Activated CD4-positive, alpha-beta T cell treated with anti-CD3 and anti-CD28 coated beads for 48 hours (primary cell): ENCODE measurements at regions not wholly inside any gene's neighbourhood (a gene's known extent, or its start where the extent isn't known, plus 50 kb on each side); places are given as distances from the start of the nearest gene placed in this dataset.
A peak's percentile ranks its signal among the peaks of the same experiment; 100 is the strongest.

Source experiments
- DNase-seq: peaks from one replicate; pipeline ENCODE4 v3.0.0-alpha.2; 2020

DNA sequence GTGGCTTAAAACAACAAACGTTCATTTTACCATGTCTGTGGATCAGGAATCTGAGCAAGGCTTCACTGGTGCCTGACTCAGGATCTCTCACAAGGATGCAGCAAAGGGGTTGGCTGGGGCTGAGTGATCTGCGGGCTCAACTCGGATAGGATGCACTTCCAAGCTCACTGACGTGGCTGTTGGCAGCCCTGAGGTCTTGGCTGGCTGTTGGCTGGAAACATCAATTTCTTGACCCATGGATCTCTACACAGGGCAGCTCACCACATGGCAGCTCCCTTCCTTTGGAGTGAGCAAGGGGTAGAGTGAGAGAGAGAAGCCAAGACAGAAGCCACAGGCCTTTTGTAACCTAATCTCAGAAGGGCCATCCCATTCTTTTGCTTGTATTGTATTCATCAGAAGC, 202.1 kb downstream of the NXNL2 start:
- no peak for DNase-seq

DNA sequence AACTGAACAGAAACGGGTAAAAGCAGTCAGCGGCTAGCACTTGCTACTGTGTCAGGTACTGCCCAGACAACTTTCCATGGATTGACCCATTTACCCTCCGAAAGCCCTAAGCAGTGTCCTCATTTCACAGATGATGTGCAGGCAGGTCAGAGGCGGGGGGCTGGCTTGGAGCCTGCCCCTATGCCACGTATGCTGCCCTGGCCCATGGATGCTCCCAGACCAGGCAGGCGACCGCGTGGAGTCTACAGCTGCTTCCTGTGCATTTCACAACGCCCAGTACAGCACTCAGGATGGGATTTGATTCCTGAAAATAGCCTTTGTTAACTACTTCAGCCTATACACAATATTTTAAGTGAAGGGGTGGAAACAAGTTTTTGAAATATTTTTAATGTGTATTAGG, 202.9 kb downstream of the NXNL2 start:
- DNase-seq: no peak

DNA sequence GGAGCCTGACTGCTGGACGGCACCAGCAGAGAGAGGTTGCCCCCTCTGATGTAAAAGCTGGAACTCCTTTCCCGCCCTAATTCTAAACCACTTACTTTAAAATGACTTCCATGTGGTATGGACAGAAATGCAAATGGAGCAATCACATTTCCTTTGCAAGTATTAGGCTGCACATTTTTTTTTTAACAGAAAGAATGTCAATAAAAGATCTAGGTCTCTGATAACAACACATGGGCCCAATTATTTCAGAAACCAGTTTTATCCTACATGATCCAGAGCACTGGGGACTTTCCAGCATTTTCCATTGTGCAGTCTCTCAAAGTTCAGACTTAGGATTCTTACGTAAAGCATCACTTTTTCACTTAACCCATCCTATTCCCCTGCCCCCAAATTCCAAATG, 203.7 kb downstream of the NXNL2 start:
- DNase-seq: no peak

DNA sequence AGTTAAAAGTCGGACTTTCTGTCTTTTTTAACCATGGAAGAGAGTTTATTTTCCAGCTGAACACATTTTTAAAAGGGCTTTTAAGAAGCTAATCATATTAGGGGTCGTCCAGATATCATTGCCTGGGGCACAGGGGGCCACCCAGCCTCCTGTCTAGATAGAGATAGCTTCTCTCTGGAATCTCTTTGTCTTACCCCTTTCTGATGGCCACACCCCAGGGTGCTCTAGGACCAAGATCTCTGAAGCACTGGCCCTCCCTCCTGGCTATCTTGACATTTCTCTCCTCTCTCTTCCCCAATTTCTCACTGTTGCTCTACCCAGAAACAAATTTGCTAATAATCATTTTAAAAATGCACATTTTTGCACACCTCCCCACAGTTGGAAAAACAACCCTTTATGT, 204.4 kb downstream of the NXNL2 start:
- DNase-seq: no peak

DNA sequence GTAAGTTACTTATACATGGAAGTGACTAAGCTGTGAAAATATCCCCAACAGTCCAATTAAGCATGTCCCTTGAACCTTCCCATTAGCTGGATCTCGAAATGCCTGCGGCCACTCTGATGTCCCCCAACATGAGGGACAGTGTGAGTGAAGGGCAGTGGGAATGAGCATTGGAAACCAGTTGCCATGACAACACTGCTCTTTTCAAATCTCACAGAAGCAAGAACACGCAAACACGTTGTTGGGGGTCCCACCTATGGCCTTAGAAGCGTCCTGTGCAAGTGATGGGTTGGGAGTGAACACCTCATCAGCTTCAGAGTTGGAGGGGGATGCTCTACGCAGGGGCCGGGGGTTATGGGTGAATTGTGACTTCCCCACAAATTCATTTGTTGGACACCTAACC, 205.9 kb downstream of the NXNL2 start:
- no peak for DNase-seq

DNA sequence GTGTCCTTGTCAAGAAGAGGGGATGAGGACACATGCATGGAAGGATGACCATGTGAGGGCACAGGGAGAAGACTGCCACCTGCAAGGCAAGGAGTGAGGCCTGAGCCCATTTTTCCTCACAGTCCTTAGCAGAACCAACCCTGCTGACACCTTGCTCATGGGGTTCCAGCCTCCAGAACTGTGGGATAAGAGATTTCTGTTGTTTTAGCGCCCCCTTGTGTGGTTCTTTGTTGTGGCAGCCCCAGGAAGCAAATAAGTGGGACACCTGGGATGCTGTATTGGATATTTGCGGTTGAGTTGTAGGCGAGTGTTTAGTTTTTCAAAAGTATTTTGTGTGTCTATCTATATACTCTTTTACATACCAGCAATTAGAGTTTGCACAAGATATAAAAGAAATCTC, 206.4 kb downstream of the NXNL2 start:
- peak; percentile 53 for DNase-seq

DNA sequence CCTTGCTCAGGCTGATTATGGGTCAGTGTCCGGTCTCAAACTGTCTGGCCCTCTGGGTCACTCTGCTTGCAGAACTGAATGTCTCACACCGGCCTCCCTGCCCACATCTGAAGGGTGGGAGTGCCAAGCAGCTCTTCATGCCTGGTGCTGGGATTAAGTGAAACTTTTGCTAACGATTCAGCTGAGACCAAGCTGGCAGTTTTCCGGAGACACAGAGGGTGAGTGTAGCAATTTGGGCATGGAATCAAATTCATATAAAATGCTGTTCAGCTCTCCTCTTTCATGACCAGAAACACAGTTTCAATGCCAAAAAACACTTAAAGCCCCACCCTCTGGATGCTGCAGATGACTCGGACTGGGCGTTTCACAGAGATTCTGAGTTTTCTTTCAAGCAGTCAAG, 207.5 kb downstream of the NXNL2 start:
- DNase-seq: no peak

DNA sequence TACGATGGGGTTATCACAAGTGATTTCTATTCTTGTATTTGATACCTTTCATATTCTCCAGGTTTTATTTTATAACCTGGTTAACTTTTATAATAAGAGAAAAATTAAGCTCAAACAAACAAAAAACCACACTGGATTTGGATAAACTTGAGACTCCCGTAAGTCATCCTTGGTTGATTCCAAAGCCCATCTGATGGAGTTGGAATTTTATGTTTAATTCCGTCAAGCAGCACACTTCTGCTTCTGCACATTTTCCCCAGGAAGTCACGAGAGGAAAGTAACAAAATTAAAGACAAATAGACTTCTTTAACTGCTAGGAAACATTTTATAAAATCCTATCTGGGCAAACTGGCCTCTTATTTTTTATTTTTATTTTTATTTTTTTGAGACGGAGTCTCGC, 207.9 kb downstream of the NXNL2 start:
- no peak for DNase-seq

DNA sequence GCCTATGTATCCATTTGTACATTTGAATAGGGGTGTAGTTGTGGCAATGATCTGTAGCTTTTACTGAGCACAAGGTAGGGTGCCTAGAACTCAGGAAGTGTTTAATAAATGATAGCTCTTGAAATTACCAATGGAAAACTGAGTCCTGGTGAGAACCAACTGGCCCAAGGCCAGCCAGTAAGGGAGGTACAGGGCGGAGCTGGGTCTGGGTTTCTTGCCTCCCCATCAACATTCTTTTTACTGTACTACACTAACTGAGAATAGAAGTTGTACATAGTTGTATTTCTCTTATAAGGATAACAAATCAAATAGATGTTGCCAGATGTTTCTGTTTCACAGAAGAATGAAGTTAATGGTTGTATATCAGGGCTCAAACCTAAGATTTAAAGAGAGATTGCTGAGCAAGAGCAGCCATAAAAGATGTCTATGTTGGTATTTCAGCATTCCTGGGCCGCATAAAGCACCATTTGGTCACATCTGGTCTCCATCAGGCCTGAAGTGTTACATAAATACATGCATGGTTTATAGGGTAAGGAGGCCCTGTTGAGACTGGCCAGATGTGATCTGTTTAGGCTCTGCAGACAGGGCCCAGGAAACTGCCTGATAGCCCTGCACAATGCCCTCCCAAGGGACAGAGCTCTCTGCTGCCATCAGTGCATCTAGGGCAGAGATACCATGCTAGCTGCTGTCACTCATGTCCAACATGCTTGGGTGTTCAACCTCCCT, 210.5 kb downstream of the NXNL2 start:
- DNase-seq: no peak

DNA sequence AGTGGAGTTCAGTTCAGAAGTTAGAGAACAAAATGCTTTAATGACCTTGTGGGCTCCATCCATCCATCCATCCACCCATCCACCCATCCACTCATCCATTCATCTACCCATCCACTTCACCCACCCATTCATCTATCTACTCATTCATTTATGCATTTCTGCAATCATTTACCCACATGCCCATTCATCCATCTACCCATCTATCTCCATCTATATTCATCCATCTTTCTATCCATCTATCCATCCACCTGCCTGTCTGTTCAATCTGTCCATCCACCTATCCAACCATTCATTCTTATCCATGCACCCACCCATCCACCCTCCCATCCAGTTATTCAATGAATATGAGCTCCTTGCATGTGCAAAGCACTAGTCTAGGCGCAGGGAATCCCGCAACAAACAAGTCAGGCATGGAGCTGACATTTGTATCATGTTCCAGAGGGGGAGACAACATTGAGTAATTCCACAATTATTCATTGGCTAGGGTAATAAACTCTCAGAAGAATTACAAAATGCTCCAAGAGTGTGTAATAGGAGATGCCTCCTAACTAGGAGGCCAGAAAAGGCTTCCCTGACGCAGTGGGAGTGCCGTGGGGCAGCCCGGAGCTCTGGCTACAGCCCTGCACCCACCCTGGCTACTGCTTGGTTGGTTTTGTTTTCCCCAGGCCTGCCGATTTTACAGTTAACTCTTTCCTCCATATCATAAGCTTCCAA, 211.2 kb downstream of the NXNL2 start:
- DNase-seq: no peak

GRCh38 chr9:88746743-88747398, 211.9 kb downstream of the NXNL2 start:
- no peak for DNase-seq

DNA sequence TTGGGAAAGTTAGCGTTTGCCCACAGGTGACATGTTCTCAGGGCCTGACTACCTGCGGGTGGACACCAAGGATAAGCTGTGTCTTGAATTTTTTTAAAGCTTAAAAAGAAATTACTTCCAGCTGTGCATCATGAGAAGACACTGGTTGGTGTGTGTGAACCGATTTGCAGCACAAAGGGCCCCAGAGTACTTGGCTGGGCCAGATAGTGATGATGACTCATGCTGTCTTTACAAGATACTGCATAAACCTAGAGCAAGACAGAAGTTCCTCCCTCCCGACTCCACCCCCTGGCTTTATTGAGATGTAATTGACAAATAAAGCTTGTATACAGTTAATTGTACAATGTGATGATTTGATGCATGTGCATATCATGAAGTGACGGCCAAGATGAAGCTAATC, 212.8 kb downstream of the NXNL2 start:
- no peak for DNase-seq

- DNase-seq: no peak
These were observed 213.7 kb downstream of the NXNL2 start for GRCh38 chr9:88748566-88749261.

- no peak for DNase-seq
These were observed 214.4 kb downstream of the NXNL2 start for GRCh38 chr9:88749420-88749819.

DNA sequence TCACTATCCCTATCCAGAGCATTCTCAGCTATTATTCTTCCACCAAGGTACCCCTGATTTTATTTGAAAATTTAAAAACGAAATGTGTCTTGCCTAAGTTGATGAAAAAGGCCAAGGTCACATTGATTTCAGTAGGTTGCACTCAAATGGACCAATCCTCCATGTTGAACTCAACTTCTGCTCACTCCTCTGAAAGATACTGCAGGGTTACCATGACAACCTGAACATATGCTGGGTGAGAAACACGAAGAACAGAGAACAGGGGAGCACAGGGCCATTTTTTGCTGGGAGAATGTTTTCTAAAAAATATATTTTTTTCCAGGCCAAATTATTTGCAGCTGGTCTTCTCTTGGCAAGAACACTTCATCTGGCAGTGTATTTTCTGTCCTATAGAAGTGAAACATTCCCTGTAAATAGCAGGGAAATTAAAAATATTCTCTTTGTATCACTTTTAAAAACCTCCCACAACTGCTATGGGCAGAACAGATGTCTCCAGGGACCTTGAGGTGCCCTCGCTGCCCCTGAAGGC, 215.9 kb downstream of the NXNL2 start:
- no peak for DNase-seq

DNA sequence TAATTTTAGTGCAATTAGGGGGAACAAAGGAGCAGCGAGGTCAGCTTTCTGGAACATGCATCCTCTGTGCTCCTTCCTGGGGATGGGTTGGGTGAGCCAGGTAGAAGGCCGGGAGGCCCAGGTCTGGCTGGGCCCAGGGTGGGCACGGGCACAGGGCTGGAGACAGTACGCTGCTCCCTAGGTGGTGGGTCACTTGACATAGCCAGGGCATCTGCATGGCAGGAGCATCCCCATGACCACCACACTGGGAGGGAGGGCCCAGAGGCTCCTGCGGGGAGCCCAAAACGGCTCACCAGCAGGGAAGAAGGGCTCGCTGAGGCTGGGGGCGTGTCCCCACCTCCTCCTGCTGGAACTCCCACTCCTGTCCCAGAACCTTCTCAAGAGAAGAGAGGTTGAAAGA, 216.8 kb downstream of the NXNL2 start:
- DNase-seq: no peak

DNA sequence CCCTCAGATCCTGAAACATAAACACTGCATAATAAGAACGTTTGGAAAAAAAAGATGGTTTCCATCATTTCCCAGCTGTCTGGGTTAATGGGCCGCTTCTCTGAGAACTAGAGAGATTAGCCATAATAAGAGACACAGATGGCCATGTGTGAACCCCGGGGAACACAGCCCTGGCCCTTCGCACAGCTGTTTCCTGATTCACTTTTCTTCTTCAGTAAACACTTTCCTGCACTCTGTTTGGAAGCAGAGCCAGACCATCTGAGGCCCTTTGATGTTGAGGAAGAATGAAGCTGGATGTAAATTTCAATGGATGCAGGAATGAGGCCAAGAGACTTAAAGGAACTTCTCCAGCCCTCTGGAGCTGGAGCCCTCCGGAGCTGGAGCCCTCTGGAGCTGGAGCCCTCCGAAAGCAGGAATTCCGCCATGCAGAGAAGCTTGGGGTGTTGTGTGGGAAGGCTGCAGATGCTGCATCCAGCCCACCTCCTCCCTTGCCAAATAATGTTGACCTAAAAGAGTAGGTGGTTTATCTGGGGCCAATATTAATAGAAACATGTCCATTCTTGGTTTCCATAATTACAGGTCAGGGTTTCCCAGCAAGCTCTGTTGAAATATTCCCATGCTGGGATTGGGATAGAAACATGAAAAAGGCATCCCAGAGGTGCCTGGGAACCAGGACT, 218.9 kb downstream of the NXNL2 start:
- DNase-seq: no peak

- DNase-seq: no peak
These were observed 219.5 kb downstream of the NXNL2 start for GRCh38 chr9:88754452-88754851.

DNA sequence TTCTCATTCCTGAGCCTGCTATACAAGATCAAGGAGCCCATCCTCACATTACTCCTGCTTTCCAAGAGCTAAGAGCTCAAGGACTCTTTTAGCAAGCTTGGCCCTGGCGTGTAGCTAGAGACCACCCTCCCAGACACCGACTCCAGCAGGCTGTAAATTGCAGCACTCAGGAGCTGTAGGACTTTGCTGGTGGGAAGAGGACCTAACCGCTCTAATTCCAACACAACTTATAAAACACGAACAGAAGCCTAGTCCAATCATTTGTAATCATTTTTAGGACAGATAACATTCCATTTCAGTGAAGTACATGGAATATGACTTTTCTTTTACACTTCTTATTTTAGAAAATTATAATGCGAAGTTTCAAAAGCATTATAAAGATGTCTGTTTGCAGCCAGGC, 219.9 kb downstream of the NXNL2 start:
- no peak for DNase-seq

DNA sequence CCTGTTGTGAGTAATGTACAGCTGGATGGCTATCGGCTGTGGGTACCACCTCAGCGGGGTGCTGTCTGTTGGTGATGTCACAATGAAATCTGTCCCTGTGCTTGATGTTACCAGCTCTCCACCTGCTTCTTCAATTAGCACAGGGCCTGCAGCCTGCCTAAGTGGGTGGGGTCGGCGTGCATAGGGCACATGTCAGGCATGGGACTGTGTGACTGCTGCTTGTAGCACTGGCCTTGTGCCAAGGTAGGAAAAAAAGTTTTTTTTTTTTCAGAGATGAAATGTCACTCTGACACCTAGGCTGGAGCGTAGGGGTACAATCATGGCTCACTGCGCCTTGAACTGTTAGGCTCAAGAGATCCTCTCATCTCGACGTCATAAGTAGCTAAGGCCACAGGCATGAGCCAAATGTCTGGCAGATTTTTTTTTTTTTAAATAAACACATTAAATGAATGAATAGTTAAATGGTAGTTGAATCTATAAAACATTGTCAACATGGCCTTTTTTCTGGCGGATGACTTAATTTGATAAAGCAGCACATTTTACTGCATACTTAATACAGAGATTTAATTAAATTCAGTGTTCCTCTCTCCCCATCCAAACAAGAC, 222.5 kb downstream of the NXNL2 start:
- DNase-seq: no peak

DNA sequence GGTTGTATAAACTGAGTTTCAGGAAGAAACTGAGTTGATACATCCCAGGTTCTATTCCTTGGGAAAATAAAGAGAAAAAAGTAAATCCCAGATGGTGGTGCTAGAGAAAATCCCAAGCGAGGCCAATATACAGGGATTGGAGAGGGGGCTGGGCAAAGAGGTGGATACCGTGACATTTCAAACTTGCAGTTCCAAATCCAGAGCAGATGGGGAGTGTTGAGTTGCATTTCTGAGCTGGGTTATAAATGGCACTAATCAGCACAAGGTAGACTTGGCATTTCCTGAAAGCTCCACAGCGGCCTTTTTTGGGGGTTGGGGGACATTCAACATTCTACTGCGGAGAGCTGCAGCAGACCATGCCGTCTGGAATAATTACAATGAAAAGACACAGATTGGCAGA, 224.4 kb downstream of the NXNL2 start:
- no peak for DNase-seq

DNA sequence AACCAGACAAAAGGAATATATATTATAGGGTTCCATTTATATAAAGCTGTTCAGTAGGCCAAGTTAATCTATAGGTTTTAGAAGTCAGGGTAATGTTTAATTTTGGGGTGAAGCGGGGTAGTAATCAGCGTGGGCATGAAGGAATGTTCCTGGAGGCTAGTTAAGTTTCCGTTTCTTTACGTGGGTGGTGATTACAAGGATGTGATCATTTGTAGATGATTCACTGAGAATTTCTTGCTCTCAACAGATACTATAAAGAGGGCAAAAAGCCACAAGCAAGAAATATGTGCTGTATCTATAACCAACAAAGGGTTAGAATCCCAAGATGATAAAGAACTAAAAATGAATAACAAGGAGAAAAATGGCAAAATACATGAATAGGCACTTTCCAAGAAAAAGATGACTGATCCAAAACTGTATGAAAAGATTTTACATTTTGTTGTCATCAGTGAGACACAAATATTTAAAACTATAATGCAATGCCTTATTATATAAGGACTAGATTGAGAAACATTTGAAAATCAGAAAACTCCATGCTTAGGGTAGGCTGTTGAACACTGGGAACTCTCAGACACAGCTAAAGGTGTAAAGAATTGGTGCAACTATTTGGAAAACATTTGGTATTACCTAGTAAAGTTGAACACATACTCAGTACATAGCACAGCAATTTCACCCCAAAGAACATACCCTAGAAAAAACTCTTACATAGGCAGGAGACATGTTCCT, 224.3 kb upstream of the S1PR3 start:
- no peak for DNase-seq
